Prostate gland (tissue), 2 donors: ENCODE measurements at regions not wholly inside any gene's neighbourhood (a gene's known extent, or its start where the extent isn't known, plus 50 kb on each side); places are given as distances from the start of the nearest gene placed in this dataset.

Experiments used
- DNase-seq: peaks from one replicate; pipeline ENCODE4 v3.0.0-alpha.2; 2019; ENCODE audit warnings: low spot score
- H3K27ac ChIP-seq, 2 donors: fragments of 200-600 bp; sonication (generic); 2 replicates each; pipeline ENCODE4 v1.5.1; 2017 to 2019
- H3K27me3 ChIP-seq: fragments of 200-600 bp; sonication (generic); replicated peaks from 2 replicates; pipeline ENCODE4 v1.5.1; 2019; ENCODE audit not compliant: insufficient read depth
- H3K36me3 ChIP-seq, 2 donors: fragments of 200-600 bp; sonication (generic); 1 replicate in 1 of 2; 2 replicates in 1 of 2; pipeline versions ENCODE4 v1.5.1 to v1.8.1; 2017 to 2019
- H3K4me1 ChIP-seq: fragments of 200-600 bp; sonication (generic); replicated peaks from 2 replicates; pipeline ENCODE4 v1.5.1; 2019
- H3K4me3 ChIP-seq, 2 donors: fragments of 200-600 bp; sonication (generic); 2 replicates each; pipeline ENCODE4 v1.5.1; 2017 to 2019
- H3K9me3 ChIP-seq: fragments of 200-600 bp; sonication (generic); 2 replicates; pipeline ENCODE4 v1.5.1; 2017
- POLR2A ChIP-seq: fragments of 450-650 bp; IDR thresholded peaks from one replicate; pipeline ENCODE4 v1.6.1; 2016; ENCODE audit warnings: antibody characterized with exemption, mild to moderate bottlenecking
- POLR2AphosphoS5 ChIP-seq: sonication (generic); formaldehyde crosslinking; IDR thresholded peaks from one replicate; pipeline ENCODE4 v1.6.1; 2017; ENCODE audit warnings: antibody characterized with exemption
- WGBS: methylation state at CpG from one replicate; pipeline ENCODE4 v1.1.5; 2018; 5-methylcytosine and 5-hydroxymethylcytosine counted together
- intact Hi-C: fragments of 100-400 bp; cut with DNase I; formaldehyde crosslinking; loops from one replicate; pipeline ENCODE4 v1.14.2; 2022
- TF ChIP-seq, protein P1 (sequence below), 4 experiments: fragments of 200-600 bp in 2 of 4; fragments of 450-650 bp in 2 of 4; sonication (generic) in 2 of 4; IDR thresholded peaks; 1 replicate in 3 of 4; 2 replicates in 1 of 4; pipeline ENCODE4 v1.5.1; 2016 to 2019; ENCODE audit warnings: antibody characterized with exemption in 4 of 4, mild to moderate bottlenecking in 2 of 4, moderate library complexity in 2 of 4

DNA sequence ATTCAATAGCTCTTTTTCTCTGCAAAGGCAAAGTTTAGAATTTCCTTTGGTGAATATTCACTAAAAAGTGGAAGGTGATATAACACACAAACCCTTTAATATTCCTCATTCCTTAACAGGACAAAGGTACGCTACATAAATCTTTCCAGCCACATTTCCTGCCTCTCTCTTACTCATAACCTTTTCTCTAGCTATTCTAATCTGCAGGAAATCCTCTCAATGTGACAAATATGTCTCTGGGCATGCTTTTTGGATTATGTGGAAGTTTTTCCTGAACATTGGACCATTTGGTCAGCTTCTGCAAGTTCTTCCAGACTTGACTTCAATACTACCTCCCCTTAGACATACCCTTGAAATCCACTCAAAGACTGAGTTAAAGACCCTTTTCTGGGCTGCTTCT lies 186.3 kb upstream of the TUSC1 start:
- H3K4me1 ChIP-seq, result no peaks in the 10 kb centered on the region
- TF ChIP-seq POLR2AphosphoS5 (no peak), POLR2A (no peak)
- TF ChIP-seq, protein P1, sequence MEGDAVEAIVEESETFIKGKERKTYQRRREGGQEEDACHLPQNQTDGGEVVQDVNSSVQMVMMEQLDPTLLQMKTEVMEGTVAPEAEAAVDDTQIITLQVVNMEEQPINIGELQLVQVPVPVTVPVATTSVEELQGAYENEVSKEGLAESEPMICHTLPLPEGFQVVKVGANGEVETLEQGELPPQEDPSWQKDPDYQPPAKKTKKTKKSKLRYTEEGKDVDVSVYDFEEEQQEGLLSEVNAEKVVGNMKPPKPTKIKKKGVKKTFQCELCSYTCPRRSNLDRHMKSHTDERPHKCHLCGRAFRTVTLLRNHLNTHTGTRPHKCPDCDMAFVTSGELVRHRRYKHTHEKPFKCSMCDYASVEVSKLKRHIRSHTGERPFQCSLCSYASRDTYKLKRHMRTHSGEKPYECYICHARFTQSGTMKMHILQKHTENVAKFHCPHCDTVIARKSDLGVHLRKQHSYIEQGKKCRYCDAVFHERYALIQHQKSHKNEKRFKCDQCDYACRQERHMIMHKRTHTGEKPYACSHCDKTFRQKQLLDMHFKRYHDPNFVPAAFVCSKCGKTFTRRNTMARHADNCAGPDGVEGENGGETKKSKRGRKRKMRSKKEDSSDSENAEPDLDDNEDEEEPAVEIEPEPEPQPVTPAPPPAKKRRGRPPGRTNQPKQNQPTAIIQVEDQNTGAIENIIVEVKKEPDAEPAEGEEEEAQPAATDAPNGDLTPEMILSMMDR (IDR thresholded peaks at IDR 0.05), result no peak
- no peaks in the 10 kb centered on the region for H3K27me3 ChIP-seq
- H3K27ac ChIP-seq, result no peak overlapping the region
- no peak for DNase-seq
- intact Hi-C loops, result no loop called here
- H3K9me3 ChIP-seq, result no peaks in the 10 kb centered on the region
- H3K4me3 ChIP-seq, result no peak overlapping the region
- 72% methylated on average over 1 of the region's 1 CpG for WGBS
- no peaks in the 10 kb centered on the region for H3K36me3 ChIP-seq

DNA sequence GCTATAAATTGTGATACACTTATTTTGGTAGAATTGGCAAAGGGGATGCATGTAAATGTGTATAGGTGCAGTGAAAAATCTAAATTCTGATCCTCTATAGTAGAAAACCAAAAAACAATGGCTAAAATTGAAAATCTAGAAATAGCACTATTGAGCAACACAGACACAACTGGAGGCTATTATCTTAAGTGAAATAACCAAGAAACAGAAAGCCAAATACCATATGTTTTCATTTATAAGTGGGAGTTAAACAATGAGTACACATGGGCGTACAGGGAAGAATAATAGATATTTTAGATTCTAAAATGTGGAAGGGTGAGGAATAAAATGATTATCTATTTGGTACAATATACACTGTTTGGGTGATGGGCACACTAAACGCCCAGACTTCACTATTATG lies 183.2 kb upstream of the TUSC1 start:
- Histone ChIP-seq H3K4me1 (no peaks in the 10 kb centered on the region), H3K9me3 (no peaks in the 10 kb centered on the region), H3K27me3 (no peaks in the 10 kb centered on the region), H3K36me3 (no peaks in the 10 kb centered on the region), H3K4me3 (no peak overlapping the region), H3K27ac (no peak overlapping the region)
- intact Hi-C loops, result no loop called here
- 89% methylated on average over 2 of the region's 2 CpGs for WGBS
- TF ChIP-seq POLR2A (no peak), POLR2AphosphoS5 (no peak)
- TF ChIP-seq, protein P1 (IDR thresholded peaks at IDR 0.05), result no peak
- DNase-seq, result no peak

DNA sequence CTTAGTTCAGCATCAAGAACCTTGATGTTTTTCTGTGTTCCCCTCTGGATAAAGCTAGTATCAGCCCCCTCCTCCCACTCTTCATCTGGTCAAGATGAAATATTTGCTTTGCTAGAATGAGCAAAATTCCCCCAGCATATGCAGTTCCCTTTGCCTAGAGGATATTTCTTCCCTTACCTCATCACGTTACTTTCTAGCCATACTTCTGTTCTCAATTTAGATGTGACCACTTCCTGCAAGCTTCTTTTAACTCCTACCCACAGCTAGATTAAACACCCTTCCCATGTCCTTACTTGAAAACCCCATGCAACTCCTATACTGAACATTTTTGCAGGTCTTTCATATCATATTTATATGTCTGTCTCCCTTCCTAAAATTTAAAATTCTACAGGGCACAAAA lies 178.9 kb upstream of the TUSC1 start:
- intact Hi-C loops, result no loop called here
- no peaks in the 10 kb centered on the region for H3K9me3 ChIP-seq
- H3K27ac ChIP-seq, result no peak overlapping the region
- H3K4me1 ChIP-seq, result no peaks in the 10 kb centered on the region
- H3K36me3 ChIP-seq, result no peaks in the 10 kb centered on the region
- no peak overlapping the region for H3K4me3 ChIP-seq
- DNase-seq, result no peak
- TF ChIP-seq POLR2A (no peak), POLR2AphosphoS5 (no peak)
- TF ChIP-seq, protein P1 (IDR thresholded peaks at IDR 0.05), result no peak
- no peaks in the 10 kb centered on the region for H3K27me3 ChIP-seq
- WGBS, result 62% methylated on average over 1 of the region's 1 CpG

DNA sequence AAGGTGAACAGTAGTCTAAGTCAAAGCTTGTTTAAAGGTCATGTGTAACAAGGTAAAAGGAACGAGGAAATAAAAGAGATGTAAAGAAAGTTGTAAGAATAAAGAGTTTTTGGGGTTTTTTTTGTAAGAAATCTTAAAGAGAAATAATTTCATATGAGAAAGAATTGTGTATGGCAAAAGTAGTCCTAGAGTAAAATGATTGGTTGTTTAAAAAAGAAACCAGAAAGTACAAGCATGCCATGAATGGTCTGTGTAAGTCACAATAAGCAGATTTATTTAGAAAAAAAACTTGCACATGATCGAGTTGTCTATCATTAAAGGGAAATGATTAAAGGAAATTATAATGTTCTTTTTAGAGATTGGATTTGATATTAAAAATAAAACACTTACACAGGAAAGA lies 172.6 kb upstream of the TUSC1 start:
- H3K9me3 ChIP-seq, result no peaks in the 10 kb centered on the region
- H3K27ac ChIP-seq, result no peak overlapping the region
- no peak overlapping the region for H3K4me3 ChIP-seq
- no peaks in the 10 kb centered on the region for H3K4me1 ChIP-seq
- TF ChIP-seq POLR2A, result no peak
- TF ChIP-seq POLR2AphosphoS5, result no peak
- TF ChIP-seq, protein P1 (IDR thresholded peaks at IDR 0.05), result no peak
- DNase-seq, result no peak
- intact Hi-C loops, result no loop called here
- 70% methylated on average over 2 of the region's 2 CpGs for WGBS
- no peaks in the 10 kb centered on the region for H3K36me3 ChIP-seq
- no peaks in the 10 kb centered on the region for H3K27me3 ChIP-seq

DNA sequence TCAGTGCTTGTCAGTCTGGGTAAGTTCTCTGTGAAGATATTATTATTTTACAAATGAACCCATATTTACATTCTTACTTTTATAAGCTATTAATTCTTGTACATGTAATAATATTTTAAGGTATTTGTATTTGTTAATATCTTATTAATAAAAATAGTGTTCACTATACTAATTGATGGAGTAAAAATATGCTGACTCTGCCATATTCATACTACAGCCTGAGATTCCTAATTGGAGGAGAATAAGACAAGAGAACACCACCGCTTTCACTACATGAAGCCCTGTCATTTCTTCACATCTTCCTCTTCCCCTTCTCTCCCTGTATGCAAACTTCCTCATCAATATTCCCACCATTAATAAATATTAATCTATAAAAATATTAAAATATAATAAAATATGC lies 167.6 kb upstream of the TUSC1 start:
- TF ChIP-seq, protein P1 (IDR thresholded peaks at IDR 0.05), result no peak
- TF ChIP-seq POLR2AphosphoS5, result no peak
- TF ChIP-seq POLR2A, result no peak
- WGBS, result 100% methylated on average over 1 of the region's 1 CpG

More for the DNA sequence above, 167.6 kb upstream of the TUSC1 start:
- no peaks in the 10 kb centered on the region for H3K9me3 ChIP-seq
- no peak overlapping the region for H3K27ac ChIP-seq
- intact Hi-C loops, result no loop called here
- H3K4me1 ChIP-seq, result no peaks in the 10 kb centered on the region
- H3K4me3 ChIP-seq, result no peak overlapping the region
- DNase-seq, result no peak
- H3K27me3 ChIP-seq, result no peaks in the 10 kb centered on the region
- H3K36me3 ChIP-seq, result no peaks in the 10 kb centered on the region
